Myocyte (in vitro differentiated cells): ENCODE measurements at regions not wholly inside any gene's neighbourhood (a gene's known extent, or its start where the extent isn't known, plus 50 kb on each side); places are given as distances from the start of the nearest gene placed in this dataset.

Experiments used
- DNase-seq: peaks from one replicate; pipeline ENCODE4 v3.0.0-alpha.2; 2012; ENCODE audit warnings: low read depth

- DNase-seq: peak; percentile 19
Observed at GRCh38 chr2:3959372-3959771, 256.0 kb downstream of the DCDC2C start.

- no peak for DNase-seq
Observed at GRCh38 chr2:3960106-3960505, 256.7 kb downstream of the DCDC2C start.

- no peak for DNase-seq
Observed at GRCh38 chr2:3962719-3963118, 259.3 kb downstream of the DCDC2C start.

GRCh38 chr2:3965211-3965610, 261.8 kb downstream of the DCDC2C start:
- DNase-seq: no peak

GRCh38 chr2:3965953-3966352, 262.6 kb downstream of the DCDC2C start:
- no peak for DNase-seq

- DNase-seq: no peak
Observed at GRCh38 chr2:3966470-3966869, 263.1 kb downstream of the DCDC2C start.

GRCh38 chr2:3968736-3969135, 265.4 kb downstream of the DCDC2C start:
- no peak for DNase-seq

GRCh38 chr2:3970791-3971651, 267.6 kb downstream of the DCDC2C start:
- no peak for DNase-seq

GRCh38 chr2:3971652-3972192, 268.3 kb downstream of the DCDC2C start:
- DNase-seq: no peak

- DNase-seq: no peak
Observed at GRCh38 chr2:3972377-3972776, 269.0 kb downstream of the DCDC2C start.

- no peak for DNase-seq
Observed at GRCh38 chr2:3974765-3975164, 271.4 kb downstream of the DCDC2C start.

GRCh38 chr2:3981446-3981987, 278.1 kb downstream of the DCDC2C start:
- DNase-seq: no peak

GRCh38 chr2:3982160-3982559, 278.8 kb downstream of the DCDC2C start:
- no peak for DNase-seq

GRCh38 chr2:3986063-3986462, 282.7 kb downstream of the DCDC2C start:
- DNase-seq: no peak

GRCh38 chr2:3986530-3987258, 283.3 kb downstream of the DCDC2C start:
- DNase-seq: no peak

GRCh38 chr2:4002841-4003403, 299.5 kb downstream of the DCDC2C start:
- no peak for DNase-seq

- no peak for DNase-seq
Observed at GRCh38 chr2:4012197-4012596, 308.8 kb downstream of the DCDC2C start.

- no peak for DNase-seq
Observed at GRCh38 chr2:4018535-4018934, 315.2 kb downstream of the DCDC2C start.

- no peak for DNase-seq
Observed at GRCh38 chr2:4020153-4020552, 316.8 kb downstream of the DCDC2C start.

- no peak for DNase-seq
Observed at GRCh38 chr2:4020649-4021048, 317.3 kb downstream of the DCDC2C start.

GRCh38 chr2:4024605-4025004, 321.2 kb downstream of the DCDC2C start:
- no peak for DNase-seq

GRCh38 chr2:4029081-4029480, 325.7 kb downstream of the DCDC2C start:
- DNase-seq: no peak
